HG03175 (cell line): ENCODE measurements at regions not wholly inside any gene's neighbourhood (a gene's known extent, or its start where the extent isn't known, plus 50 kb on each side); places are given as distances from the start of the nearest gene placed in this dataset.
"Not testable (repeated sequence)": the region's sequence is repeated elsewhere in the genome, so short reads cannot be mapped to it uniquely, and the experiment has no call there.

Experiments
- ATAC-seq: cut with Tn5 transposase; IDR thresholded peaks from one replicate; pipeline ENCODE4 v1.9.1; 2021; ENCODE audit warnings: mild to moderate bottlenecking, moderate library complexity; ENCODE audit not compliant: unreplicated experiment

GRCh38 chr2:36235882-36236281 is 119.7 kb upstream of the CRIM1 start:
- no peak for ATAC-seq

DNA sequence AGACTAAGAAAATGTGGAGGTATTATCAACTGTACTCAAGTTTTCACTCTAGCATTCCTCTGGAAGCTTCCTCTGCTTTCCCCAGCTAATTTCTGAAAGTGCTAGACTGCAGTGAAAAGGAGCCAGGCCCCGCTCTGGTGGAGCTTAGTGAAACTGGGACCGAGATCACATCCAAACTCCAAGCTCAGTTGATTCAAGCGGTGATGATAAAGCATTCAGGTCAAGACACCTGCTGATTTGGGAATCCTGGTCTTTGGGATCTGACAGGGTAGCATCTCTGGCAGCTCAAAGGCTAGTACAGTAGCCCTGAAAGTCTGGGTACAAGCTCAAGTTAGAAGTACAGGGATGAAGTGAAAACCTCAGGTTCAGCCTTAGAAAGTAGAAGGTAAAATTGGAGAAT is 120.2 kb upstream of the CRIM1 start:
- no peak for ATAC-seq

- ATAC-seq: no peak
Observed at GRCh38 chr2:36223259-36223658, 132.3 kb upstream of the CRIM1 start.

DNA sequence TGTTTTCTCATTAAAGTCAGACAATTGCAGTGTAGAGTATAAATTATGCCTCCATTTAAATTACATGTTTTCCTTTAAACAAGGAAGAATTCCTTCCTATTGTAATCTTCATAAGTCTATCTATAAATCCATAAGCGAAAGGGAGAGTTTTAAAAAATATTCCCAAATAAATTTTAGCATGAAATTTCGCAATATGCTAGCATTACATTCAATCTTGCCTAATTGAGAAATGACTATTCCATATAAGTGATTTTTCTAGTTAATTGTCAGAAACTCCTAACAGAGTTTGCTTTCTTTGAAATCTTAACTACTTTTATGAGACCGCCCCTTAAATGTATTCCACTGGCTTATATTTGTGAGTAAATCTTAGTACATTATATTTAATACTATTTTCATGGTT is 133.1 kb upstream of the CRIM1 start:
- no peak for ATAC-seq

DNA sequence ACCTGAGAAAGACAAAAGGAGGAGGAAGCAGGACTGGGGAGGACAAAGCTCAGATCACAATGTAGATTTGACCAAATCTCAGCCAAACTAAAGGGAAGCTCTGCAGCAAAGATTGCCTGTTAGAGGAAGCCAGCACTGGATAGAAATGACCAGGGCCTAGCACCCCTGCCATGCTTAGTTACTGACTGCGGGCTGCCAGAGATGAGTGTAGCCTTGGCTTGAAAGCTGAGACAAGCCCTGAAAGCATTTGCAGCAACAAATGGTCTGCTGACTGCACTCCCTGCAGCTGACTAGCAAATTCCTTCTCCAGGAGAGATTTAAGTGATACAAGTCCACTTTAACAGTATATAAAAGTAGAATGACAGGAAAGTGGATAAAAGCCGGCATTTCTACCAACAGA is 140.9 kb upstream of the CRIM1 start:
- no peak for ATAC-seq

GRCh38 chr2:36203366-36203765 is 152.2 kb upstream of the CRIM1 start:
- no peak for ATAC-seq

DNA sequence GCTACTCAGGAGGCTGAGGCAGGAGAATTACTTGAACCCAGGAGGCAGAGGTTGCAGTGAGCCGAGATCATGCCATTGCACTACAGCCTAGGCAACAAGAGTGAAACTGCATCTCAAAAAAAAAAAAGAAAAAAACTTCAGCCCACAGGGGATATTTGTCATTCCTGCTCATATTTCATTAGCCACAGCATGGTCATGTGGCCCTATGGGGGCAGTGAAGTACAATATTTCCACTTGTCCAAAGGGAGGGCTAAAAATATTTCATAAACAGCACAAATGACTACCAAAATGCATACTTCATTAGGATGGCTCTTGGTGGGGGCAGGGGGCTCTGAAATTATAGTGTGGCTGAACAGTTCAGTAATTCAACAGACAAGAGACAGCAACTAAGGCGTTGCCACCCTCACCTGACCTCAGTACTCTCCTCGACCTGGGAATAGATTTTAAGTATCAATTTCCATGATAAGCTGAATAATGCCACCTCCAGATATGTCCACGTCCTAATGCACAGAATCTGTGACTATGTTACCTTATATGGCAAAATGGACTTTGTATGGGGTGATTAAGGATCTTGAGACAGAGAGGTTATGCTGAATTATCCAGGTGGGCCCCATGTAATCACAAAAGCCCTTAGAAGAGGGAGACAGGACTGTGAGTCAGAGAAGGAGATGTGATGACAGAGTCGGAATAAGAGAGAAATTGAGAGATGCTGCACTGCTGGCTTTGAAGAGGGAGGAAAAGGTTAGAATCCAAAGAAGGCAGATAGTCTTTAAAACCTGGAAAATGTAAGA is 158.2 kb upstream of the CRIM1 start:
- no peak for ATAC-seq

DNA sequence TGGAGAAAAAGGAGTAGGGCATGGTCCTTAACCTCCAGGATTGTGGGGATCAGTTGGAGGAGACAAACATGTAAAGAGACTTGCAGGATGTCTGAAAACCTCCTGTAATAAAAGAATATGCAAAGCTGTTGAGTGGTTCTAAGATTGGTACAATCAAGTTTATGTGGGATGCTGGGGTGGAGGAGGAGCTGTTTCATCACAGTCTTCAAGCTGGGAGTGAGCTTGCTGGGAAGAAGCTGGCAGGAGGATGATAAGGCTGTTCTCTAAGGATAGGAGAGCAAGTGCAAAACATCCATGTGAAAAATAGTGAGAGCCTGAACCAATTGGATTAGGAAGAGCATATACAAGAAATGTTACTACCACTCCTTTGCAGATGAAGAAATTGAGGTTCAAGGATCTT is 161.9 kb upstream of the CRIM1 start:
- no peak for ATAC-seq

DNA sequence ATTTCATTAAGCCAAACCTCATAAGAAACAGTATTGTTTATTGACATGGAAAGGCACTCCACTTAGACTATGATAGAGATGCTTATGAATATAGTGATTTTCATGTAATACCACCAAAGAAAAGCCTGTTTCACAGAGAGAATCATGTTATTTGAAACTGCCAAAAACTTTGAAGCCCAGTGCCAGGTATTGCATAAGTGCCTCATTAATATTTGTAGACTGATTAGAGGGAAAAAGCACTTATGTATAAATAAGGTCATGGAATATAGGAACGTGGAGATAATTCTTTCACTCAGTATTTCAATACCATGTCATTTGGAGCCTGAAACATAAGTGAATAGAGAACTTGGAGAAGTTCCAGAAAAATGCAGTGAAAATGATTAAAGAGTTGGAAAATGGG is 162.6 kb upstream of the CRIM1 start:
- ATAC-seq: no peak

- ATAC-seq: no peak
Observed at GRCh38 chr2:36190097-36190496, 165.5 kb upstream of the CRIM1 start.

GRCh38 chr2:36185624-36186023 is 170.0 kb upstream of the CRIM1 start:
- no peak for ATAC-seq

GRCh38 chr2:36184848-36185247 is 170.7 kb upstream of the CRIM1 start:
- ATAC-seq: no peak

- ATAC-seq: not testable (repeated sequence)
Observed at GRCh38 chr2:36180789-36181482, 174.6 kb upstream of the CRIM1 start.

- ATAC-seq: not testable (repeated sequence)
Observed at GRCh38 chr2:36180293-36180692, 175.3 kb upstream of the CRIM1 start.

- ATAC-seq: not testable (repeated sequence)
Observed at GRCh38 chr2:36179668-36180269, 175.8 kb upstream of the CRIM1 start.

DNA sequence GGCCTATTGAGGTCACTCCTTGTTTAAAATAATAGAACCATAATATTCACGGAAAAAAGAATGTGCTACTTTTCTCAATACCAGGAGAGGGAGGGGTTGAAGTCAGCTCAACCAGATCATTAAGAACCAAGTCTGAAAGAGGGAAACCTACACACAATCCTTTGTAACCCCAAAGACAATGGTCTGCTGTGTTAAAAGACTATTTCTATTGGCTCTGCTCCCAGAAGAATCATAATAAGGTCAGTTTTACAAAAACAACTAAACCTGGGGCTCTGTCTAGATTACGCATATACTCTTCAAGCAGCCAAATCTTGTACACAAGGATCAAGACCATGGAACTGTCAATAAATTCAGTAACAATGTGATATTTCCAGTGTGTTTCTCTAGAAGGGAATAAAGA is 177.2 kb upstream of the CRIM1 start:
- no peak for ATAC-seq

GRCh38 chr2:36177282-36177681 is 178.3 kb upstream of the CRIM1 start:
- no peak for ATAC-seq

GRCh38 chr2:36174920-36175319 is 180.7 kb upstream of the CRIM1 start:
- ATAC-seq: no peak

DNA sequence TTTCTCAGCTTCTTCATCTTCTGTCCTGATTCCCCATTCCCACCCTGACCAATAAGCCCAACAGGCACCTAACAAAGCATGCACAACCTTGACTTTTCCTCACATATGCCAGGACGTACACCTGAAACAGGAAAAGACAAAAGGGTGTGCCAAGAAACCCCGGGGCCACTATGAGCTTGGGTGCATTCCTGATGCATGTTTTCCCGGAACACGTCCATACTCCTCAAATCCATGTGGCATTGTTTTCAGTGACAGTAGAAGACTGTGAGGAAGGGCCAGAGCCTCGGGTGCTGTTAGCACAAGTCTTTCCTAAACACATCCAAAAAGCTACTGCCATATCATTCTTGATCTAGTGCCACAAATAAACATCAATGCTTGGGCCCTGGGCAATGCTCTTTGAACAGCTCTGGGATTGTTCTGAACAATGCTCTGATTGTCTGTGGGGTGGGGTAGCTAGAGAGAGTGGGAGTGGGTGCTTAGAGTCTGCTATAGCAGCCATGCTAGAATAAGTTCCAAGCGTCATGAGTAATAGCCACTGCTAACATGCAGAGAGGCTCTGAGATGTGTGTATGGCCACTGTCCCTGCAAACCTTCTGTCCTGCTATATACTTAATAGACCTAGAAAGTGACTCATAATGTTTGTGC is 181.7 kb upstream of the CRIM1 start:
- ATAC-seq: no peak

DNA sequence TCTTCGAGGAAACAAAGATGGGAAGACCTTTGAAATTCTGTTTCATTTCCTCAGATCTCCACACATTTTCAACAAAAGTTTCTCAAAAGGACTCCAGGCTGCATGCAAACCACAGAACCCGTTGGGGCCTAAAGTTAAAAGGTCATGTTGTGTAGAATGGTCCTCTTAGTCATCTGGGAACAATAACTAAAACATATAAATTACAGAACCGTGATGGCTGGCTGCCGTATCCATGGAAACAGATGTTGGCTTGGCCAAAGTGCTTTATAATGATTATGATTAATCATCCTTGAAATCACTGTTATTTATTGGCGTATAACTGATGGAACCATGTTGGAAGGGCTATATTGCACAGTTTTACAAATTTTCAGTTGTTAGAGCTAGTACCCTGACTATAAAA is 182.8 kb upstream of the CRIM1 start:
- peak; percentile 42 for ATAC-seq

DNA sequence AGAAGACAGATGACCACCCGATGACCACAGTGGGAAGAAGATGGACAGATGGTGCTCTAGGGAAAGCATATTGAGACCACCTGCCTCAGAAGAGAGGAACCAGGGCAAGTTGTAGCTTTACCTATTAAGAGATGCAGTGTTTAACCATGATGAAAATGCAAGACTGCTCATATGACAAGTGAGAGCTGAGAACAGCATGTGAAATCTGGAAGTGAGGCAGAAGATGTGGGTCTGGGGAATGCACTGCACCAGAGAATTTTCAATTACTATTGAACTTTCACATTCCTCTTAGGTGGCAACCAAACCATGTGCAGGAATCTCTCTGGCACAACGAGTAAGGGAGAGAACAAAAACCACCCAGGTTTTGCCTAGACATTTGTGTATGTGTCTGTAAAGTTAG is 184.8 kb upstream of the CRIM1 start:
- ATAC-seq: no peak

- ATAC-seq: no peak
Observed at GRCh38 chr2:36169843-36170242, 185.7 kb upstream of the CRIM1 start.
